IPS-NIHi7 (cell line): ENCODE measurements at regions not wholly inside any gene's neighbourhood (a gene's known extent, or its start where the extent isn't known, plus 50 kb on each side); places are given as distances from the start of the nearest gene placed in this dataset.
"Not testable (repeated sequence)": the region's sequence is repeated elsewhere in the genome, so short reads cannot be mapped to it uniquely, and the experiment has no call there.

Source experiments
- DNase-seq: peaks from one replicate; pipeline ENCODE4 v3.0.0; 2012; ENCODE audit warnings: mixed read lengths; ENCODE audit errors: extremely low spot score

GRCh38 chr11:90585491-90585890, 362.6 kb upstream of the CHORDC1 start:
- DNase-seq, result no peak

DNA sequence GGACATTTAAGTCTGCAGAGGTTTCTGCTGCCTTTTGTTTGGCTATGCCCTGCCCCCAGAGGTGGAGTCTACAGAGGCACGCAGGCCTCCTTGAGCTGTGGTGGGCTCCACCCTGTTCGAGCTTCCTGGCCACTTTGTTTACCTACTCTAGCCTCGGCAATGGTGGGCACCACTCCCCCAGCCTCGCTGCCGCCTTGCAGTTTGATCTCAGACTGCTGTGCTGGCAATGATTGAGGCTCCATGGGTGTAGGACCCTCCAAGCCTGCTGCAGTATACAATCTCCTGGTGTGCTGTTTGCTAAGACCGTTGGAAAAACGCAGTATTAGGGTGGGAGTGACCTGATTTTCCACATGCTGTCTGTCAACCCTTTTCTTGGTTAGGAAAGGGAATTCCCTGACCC, 360.1 kb upstream of the CHORDC1 start:
- DNase-seq, result not testable (repeated sequence)

DNA sequence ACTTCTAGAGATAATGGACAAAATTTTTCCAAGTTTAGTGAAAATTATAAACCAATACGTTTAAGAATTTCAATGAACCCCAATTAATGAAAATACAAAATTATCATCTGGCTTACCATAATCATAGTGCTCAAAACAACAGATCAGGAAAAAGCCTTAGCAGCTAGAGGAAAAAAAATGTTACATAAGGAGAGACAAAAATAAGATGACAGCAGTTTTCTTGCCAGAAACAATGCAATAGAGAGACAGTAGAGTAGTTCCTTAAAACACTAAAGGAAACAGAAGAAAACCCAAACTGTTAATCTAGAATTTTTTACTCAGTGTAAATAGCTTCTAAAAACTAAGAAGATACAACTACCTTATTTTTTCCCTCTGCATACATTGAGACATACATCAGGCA, 341.7 kb upstream of the CHORDC1 start:
- DNase-seq, result no peak

- no peak for DNase-seq
Observed at GRCh38 chr11:90558328-90558865, 335.5 kb upstream of the CHORDC1 start.

- DNase-seq, result no peak
Observed at GRCh38 chr11:90556606-90557005, 333.8 kb upstream of the CHORDC1 start.

- DNase-seq, result no peak
Observed at GRCh38 chr11:90556026-90556425, 333.2 kb upstream of the CHORDC1 start.

GRCh38 chr11:90555477-90555876, 332.6 kb upstream of the CHORDC1 start:
- DNase-seq, result no peak

DNA sequence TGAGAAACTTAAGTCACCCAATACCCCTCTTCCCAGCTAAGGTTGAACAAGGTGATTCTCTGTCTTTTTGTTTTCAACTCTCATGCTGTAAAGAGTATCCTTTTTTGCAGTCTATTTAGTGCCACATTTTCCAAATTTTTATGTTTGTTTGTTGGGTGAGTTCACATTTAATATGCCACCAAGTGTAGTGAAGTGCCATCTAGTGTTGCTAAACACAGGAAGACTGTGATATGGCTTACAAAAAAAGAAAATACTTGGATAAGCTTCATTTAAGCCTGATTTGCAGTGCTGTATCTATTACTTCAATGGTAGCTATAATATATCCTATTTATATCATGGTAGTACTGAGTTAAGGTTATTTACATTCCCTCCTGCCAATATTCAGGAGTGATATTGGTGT, 319.2 kb upstream of the CHORDC1 start:
- DNase-seq, result no peak

DNA sequence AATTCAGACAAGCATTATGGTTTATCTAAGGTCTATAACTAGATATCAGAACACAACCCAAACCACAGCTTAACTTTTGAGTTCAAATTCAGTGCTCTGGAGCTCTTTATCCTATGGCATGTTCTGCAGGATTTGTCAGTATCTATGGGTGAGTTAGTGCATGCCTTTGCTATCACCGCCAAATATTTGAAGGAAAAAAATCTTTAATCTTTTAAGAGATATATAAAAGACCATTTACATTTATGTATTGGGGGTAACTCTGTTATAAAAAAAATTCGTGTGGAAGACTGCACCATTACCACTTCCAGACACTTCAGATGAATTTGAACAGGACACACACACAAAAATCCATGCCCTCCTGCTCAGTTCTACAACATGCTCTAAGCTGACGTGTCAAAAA, 313.5 kb upstream of the CHORDC1 start:
- DNase-seq, result no peak

DNA sequence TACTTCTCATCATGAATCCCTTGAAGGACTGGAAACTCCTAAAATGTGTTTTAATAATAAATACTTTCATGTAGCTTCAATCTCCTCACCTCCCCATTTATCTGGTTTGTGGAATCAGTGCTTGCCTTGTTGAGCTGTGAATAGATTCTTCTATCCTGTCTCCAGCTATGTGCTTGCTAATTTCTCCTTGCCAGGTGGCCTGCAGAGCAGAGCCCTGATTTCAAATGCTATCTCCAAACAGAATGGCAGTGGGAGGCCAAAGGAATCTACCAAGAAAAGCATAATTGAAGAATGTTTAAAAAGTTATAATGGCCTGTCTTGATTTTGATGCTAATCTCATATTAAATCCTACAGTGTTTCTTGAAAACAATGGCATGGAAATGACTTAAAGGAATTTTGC, 309.3 kb upstream of the CHORDC1 start:
- peak; percentile 28 for DNase-seq

DNA sequence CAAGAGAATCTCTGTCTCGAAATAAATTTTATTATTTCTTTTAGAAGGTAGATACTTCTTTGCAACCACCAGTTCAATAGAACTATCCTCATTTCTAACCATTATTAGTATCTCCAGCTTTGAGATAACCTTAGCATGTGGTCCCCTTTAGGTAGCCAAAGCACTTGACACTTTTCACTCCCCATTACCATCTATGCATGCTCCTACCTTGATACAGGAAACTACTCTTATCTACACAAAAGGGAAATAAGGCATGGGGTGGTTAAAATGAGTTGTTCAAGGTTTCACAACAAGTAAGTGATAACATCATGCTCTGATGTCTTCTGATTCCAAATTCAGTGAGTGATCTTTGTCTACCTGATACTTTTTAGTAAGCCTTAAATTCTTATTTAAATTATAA, 308.2 kb upstream of the CHORDC1 start:
- DNase-seq, result no peak

GRCh38 chr11:90525962-90526361, 303.1 kb upstream of the CHORDC1 start:
- no peak for DNase-seq

DNA sequence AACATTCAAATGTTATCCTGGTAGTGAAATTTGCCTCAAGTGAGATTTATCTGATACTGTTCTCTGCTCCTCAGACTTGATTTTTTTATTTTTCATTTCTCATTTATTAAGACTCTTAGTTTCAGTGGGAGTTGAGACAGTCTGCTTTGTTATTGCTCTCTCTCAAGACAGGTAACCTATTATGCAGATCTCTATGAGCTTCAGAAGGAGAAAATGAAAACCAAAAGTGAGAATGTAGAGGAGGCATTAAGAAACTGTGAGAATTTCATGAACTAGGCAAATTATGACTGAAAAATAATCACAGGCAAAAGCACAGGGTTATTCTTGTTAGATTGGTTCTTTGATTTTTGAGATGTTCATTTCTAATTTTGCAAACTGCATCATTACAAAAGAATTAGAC, 290.0 kb upstream of the CHORDC1 start:
- no peak for DNase-seq

DNA sequence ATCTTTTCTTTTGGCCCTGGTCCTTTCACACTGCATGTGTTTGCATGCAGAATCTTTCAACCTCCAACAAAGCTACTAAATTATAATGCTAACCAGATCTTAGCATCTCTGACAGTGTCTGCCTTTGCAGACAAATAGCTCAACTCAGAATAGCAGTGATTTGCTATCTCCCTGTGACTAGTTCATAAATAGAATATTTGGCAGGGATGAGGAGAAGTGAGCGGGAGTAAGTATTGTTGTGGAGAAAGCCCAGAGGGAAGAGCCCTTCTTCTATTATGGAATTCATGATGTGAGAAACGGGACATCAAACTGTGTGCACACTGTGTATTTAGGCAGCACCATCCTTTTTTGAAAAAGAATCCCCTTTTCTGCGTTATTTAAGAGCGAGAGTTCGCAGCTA, 288.0 kb upstream of the CHORDC1 start:
- DNase-seq, result no peak

DNA sequence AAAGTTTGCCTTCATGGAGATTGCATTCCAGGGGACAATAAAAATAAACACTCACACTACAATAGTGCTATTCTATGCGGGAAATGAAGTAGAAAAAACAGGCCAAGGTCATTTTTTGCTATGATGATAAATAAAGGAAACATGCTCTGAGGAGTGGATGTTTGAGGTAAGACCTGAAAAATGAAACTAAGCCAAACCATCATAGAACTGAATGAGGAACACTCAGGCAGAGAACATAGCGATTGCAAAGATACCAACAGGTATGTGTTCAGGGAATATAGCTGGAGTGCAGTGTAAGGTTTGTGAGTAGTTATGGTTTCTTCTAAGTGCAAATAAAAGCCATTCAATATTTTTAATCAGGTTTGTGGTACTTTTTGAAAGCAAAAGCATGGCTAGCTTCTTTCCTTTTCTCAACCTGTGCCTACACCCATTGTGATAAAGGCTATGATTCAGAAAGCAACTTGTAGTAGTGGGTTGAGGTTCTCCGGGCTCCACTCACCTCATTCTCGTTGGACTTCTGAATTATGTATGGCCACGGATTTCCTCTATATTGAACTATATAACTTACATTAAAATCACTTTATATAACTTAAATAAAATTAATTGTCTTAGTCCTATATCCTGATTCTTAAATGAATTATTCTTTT, 278.2 kb upstream of the CHORDC1 start:
- no peak for DNase-seq

- no peak for DNase-seq
Observed at GRCh38 chr11:90496722-90497121, 273.9 kb upstream of the CHORDC1 start.

GRCh38 chr11:90493379-90493778, 270.5 kb upstream of the CHORDC1 start:
- no peak for DNase-seq

DNA sequence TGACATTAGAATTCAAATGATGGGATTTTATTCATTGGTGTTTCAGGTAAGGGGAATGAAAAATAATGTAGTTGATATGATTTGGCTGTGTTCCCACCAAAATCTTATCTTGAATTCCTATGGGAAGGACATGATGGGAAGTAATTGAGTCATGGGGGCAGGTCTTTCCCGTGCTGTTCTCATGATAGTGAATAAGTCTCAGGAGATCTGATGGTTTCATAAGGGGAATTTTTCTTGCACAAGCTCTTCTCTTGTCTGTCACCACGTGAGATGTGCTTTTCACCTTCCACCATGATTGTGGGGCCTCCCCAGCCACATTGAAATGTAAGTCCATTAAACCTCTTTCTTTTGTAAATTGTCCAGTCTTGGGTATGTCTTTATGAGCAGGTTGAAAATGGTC, 268.6 kb upstream of the CHORDC1 start:
- DNase-seq, result no peak

- DNase-seq, result peak; percentile 13
Observed at GRCh38 chr11:90476442-90477007, 253.7 kb upstream of the CHORDC1 start.

DNA sequence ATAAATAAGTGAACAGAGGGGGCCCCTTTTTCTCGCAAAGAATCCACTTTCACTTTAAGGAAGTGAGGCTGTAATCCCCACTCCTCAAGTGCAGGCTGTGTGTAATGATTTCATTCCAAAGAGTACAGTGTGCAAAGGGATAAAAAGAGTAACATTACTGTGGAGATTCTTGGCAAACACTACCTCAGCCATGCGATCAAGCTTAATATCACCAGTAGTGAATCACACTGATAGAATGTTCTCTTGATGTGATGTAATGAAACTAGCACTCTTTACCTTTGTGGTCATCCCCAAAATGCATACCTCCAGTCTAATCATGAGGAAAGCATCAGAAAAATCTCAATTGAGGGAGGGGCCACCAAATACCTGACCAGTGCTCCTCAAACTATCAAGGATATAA, 246.1 kb upstream of the CHORDC1 start:
- DNase-seq, result no peak

GRCh38 chr11:90465553-90465952, 242.7 kb upstream of the CHORDC1 start:
- no peak for DNase-seq

DNA sequence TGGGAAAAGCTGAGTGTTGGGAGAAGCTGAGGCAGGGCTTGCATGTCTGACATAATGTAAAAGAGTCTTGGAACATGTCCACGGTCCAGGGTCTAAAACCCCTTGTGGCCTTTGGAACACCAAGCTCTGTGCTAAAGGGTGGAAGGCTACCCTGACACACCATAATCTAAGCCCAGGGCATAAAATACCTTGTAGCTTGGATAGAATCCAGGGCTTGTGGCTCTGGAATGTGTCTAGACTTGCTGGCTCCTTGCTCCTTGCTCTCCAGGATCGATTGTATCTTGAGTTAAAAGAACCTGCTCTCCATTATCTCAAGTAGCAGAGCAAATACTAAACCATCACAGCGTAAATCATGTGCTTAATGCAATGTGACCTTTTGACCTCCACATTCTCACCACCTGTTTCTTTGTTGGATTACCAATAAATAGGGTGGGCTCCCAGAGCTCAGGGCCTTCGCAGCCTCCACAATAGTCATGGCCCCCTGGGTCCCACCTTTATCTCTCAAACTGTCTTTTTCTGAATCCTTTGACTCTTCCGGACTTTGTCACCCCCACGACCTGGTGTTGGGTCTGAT, 232.6 kb upstream of the CHORDC1 start:
- not testable (repeated sequence) for DNase-seq

- peak; percentile 20 for DNase-seq
Observed at GRCh38 chr11:90453525-90453924, 230.7 kb upstream of the CHORDC1 start.
